H1 (cell line): ENCODE measurements at regions not wholly inside any gene's neighbourhood (a gene's known extent, or its start where the extent isn't known, plus 50 kb on each side); places are given as distances from the start of the nearest gene placed in this dataset.

ENCODE experiments used
- CTCF ChIA-PET: fragments of 300-600 bp; sonication (Branson Sonifier 250); formaldehyde crosslinking; loops from one replicate; lab custom pipeline; 2021; ENCODE audit not compliant: partially characterized antibody; lab: Charles Lee
- POLR2A ChIA-PET: fragments of 300-600 bp; sonication (Branson Sonifier 250); formaldehyde crosslinking; loops from one replicate; lab custom pipeline; 2021; ENCODE audit warnings: inconsistent platforms; ENCODE audit not compliant: partially characterized antibody; lab: Charles Lee
- DNase-seq, 2 experiments: peaks; one replicate each; pipeline versions ENCODE4 v3.0.0 to v3.0.0-alpha.2; 2010 to 2022; ENCODE audit warnings: low spot score in 2 of 2, low read depth in 1 of 2, mixed read lengths in 1 of 2
- FAIRE-seq: peaks from 2 replicates; lab custom pipeline; 2011; peaks lifted over from hg19 to GRCh38; lab: Jason Lieb, UNC
- H2AFZ ChIP-seq: 2 replicates; pipeline ENCODE4 v1.8.1; 2012; ENCODE audit warnings: low read length, inconsistent platforms
- H2AK5ac ChIP-seq: 2 replicates; pipeline ENCODE4 v1.6.1; 2013; ENCODE audit warnings: low read depth, low read length
- H2BK120ac ChIP-seq: replicated peaks from 2 replicates; pipeline ENCODE3; 2013; ENCODE audit warnings: low read depth, low read length, inconsistent platforms
- H2BK12ac ChIP-seq: 2 replicates; pipeline ENCODE4 v1.6.1; 2013; ENCODE audit warnings: low read depth, low read length
- H2BK15ac ChIP-seq: 2 replicates; pipeline ENCODE4 v1.6.1; 2013; ENCODE audit warnings: low read length
- H2BK20ac ChIP-seq: 2 replicates; pipeline ENCODE4 v1.6.1; 2013; ENCODE audit warnings: low read length
- H2BK5ac ChIP-seq: 2 replicates; pipeline ENCODE4 v1.6.1; 2013; ENCODE audit warnings: low read depth, low read length
- H3K14ac ChIP-seq: 2 replicates; pipeline ENCODE4 v1.6.1; 2013; ENCODE audit warnings: inconsistent platforms; ENCODE audit not compliant: insufficient read length
- H3K18ac ChIP-seq: 2 replicates; pipeline ENCODE4 v1.6.1; 2013; ENCODE audit warnings: low read length; ENCODE audit errors: extremely low read depth
- H3K23ac ChIP-seq: 2 replicates; pipeline ENCODE4 v1.6.1; 2013; ENCODE audit warnings: inconsistent platforms; ENCODE audit not compliant: insufficient read length
- H3K23me2 ChIP-seq: 2 replicates; pipeline ENCODE4 v1.6.1; 2013; ENCODE audit warnings: low read depth, low read length
- H3K27ac ChIP-seq: 2 replicates; pipeline ENCODE4 v1.6.1; 2011; ENCODE audit warnings: low read depth, low read length, inconsistent platforms
- H3K27me3 ChIP-seq, 4 experiments: replicated peaks in 1 of 4; 1 replicate in 1 of 4; 2 replicates in 3 of 4; pipeline versions ENCODE4 v1.6.1 to v1.8.1; 2011 to 2013; ENCODE audit warnings: low read length in 3 of 4, mild to moderate bottlenecking in 3 of 4, inconsistent platforms in 2 of 4, mixed read lengths in 2 of 4, moderate library complexity in 1 of 4; ENCODE audit not compliant: control insufficient read depth in 3 of 4, insufficient read depth in 3 of 4; ENCODE audit errors: extremely low read depth in 1 of 4
- H3K36me3 ChIP-seq, 4 experiments: 2 replicates each; pipeline versions ENCODE4 v1.6.1 to v1.8.1; 2011 to 2013; ENCODE audit warnings: mild to moderate bottlenecking in 4 of 4, low read length in 3 of 4, moderate library complexity in 2 of 4, control low read depth in 1 of 4, inconsistent platforms in 1 of 4; ENCODE audit not compliant: insufficient read depth in 4 of 4, control insufficient read depth in 2 of 4
- H3K4ac ChIP-seq: replicated peaks from 2 replicates; pipeline ENCODE3; 2013; ENCODE audit warnings: low read length, low read depth, mixed read lengths, inconsistent platforms; ENCODE audit not compliant: insufficient read length
- H3K4me1 ChIP-seq, 4 experiments: replicated peaks in 1 of 4; 1 replicate in 1 of 4; 2 replicates in 3 of 4; pipeline versions ENCODE4 v1.6.1 to v1.8.1; 2011 to 2013; ENCODE audit warnings: low read length in 3 of 4, inconsistent platforms in 2 of 4, mixed read lengths in 1 of 4; ENCODE audit not compliant: insufficient read depth in 4 of 4, control insufficient read depth in 3 of 4
- H3K4me2 ChIP-seq, 2 experiments: 2 replicates each; pipeline versions ENCODE4 v1.6.1 to v1.8.1; 2011 to 2013; ENCODE audit warnings: low read depth in 2 of 2, low read length in 2 of 2, control low read depth in 1 of 2, inconsistent platforms in 1 of 2, mild to moderate bottlenecking in 1 of 2; ENCODE audit not compliant: insufficient read depth in 1 of 2
- H3K4me3 ChIP-seq, 4 experiments: fragments of 200-600, 300-600 bp in 1 of 4; sonication (generic), shearing (Covaris generic), sonication (Bioruptor Twin) in 1 of 4; 2 replicates each; pipeline versions ENCODE4 v1.5.1 to v1.8.1; 2011 to 2016; ENCODE audit warnings: low read length in 4 of 4, low read depth in 3 of 4, control low read depth in 2 of 4, inconsistent platforms in 2 of 4, mild to moderate bottlenecking in 2 of 4, mixed read lengths in 1 of 4, moderate library complexity in 1 of 4; ENCODE audit not compliant: insufficient read depth in 2 of 4; ENCODE audit errors: extremely low read depth in 1 of 4
- H3K56ac ChIP-seq: replicated peaks from 2 replicates; pipeline ENCODE3; 2013; ENCODE audit warnings: low read depth, mild to moderate bottlenecking, mixed read lengths, low read length, inconsistent platforms; ENCODE audit not compliant: insufficient read length
- H3K79me1 ChIP-seq: 2 replicates; pipeline ENCODE4 v1.6.1; 2013; ENCODE audit warnings: low read depth, low read length, control low read depth
- H3K79me2 ChIP-seq, 2 experiments: 2 replicates each; pipeline versions ENCODE4 v1.6.1 to v1.8.1; 2012 to 2013; ENCODE audit warnings: low read length in 2 of 2, mild to moderate bottlenecking in 2 of 2, inconsistent platforms in 1 of 2; ENCODE audit not compliant: insufficient read depth in 2 of 2, control insufficient read depth in 1 of 2
- H3K9ac ChIP-seq, 4 experiments: replicated peaks in 1 of 4; 1 replicate in 1 of 4; 2 replicates in 3 of 4; pipeline versions ENCODE4 v1.6.1 to v1.8.1; 2011 to 2013; ENCODE audit warnings: low read depth in 3 of 4, low read length in 3 of 4, control low read depth in 2 of 4, mild to moderate bottlenecking in 2 of 4, moderate library complexity in 2 of 4, inconsistent platforms in 1 of 4; ENCODE audit errors: extremely low read depth in 1 of 4
- H3K9me3 ChIP-seq, 2 experiments: 2 replicates each; pipeline versions ENCODE4 v1.6.1 to v1.8.1; 2012 to 2013; ENCODE audit warnings: mild to moderate bottlenecking in 2 of 2, moderate library complexity in 2 of 2, control low read depth in 1 of 2, inconsistent platforms in 1 of 2, low read depth in 1 of 2, low read length in 1 of 2, mixed read lengths in 1 of 2; ENCODE audit not compliant: insufficient read depth in 2 of 2
- H4K20me1 ChIP-seq, 2 experiments: replicated peaks in 1 of 2; 2 replicates each; pipeline versions ENCODE3 to v1.8.1; 2011 to 2013; ENCODE audit warnings: inconsistent platforms in 2 of 2, low read length in 2 of 2, mild to moderate bottlenecking in 1 of 2; ENCODE audit not compliant: insufficient read depth in 2 of 2, control insufficient read depth in 1 of 2
- H4K5ac ChIP-seq: 2 replicates; pipeline ENCODE4 v1.6.1; 2013; ENCODE audit warnings: low read length, low read depth, mixed read lengths, inconsistent platforms; ENCODE audit not compliant: insufficient read length
- H4K8ac ChIP-seq: 2 replicates; pipeline ENCODE4 v1.8.0; 2013; ENCODE audit warnings: mild to moderate bottlenecking, moderate library complexity, low read length, inconsistent platforms; ENCODE audit not compliant: insufficient read depth; ENCODE audit errors: extremely low read depth
- H4K91ac ChIP-seq: replicated peaks from 2 replicates; pipeline ENCODE3; 2013; ENCODE audit warnings: low read length, mixed read lengths, inconsistent platforms; ENCODE audit not compliant: insufficient read length
- BACH1 ChIP-seq: IDR thresholded peaks from 2 replicates; pipeline ENCODE4 v1.6.1; 2012; ENCODE audit warnings: low read length, improper control_type of control experiment
- KDM5A ChIP-seq: fragments of 200-600 bp; IDR thresholded peaks from 2 replicates; pipeline ENCODE4 v1.7.1; 2012; ENCODE audit warnings: mild to moderate bottlenecking, low read length, inconsistent platforms, mixed read lengths
- RBBP5 ChIP-seq: IDR thresholded peaks from 2 replicates; pipeline ENCODE4 v1.7.1; 2012; ENCODE audit warnings: low read depth, mild to moderate bottlenecking, inconsistent platforms, low read length, moderate library complexity, borderline replicate concordance
- RNF2 ChIP-seq: fragments of 200-900, 300-1000 bp; sonication (generic); IDR thresholded peaks from 2 replicates; pipeline ENCODE4 v1.7.1; 2016; ENCODE audit warnings: borderline replicate concordance, low read depth, mild to moderate bottlenecking, antibody characterized with exemption, low read length; ENCODE audit not compliant: poor library complexity, severe bottlenecking; ENCODE audit errors: missing control alignments
- SAP30 ChIP-seq: fragments of 300-600 bp; sonication (generic); IDR thresholded peaks from 2 replicates; pipeline ENCODE4 v1.7.1; 2012; ENCODE audit warnings: low read length, moderate library complexity, mild to moderate bottlenecking, inconsistent platforms; ENCODE audit not compliant: insufficient read depth, insufficient replicate concordance
- ZNF274 ChIP-seq: IDR thresholded peaks from 2 replicates; pipeline ENCODE4 v1.7.0; 2012; ENCODE audit warnings: low read length, borderline replicate concordance; ENCODE audit errors: extremely low read depth
- WGBS, 2 experiments: shearing (Covaris generic) in 1 of 2; methylation state at CpG; one replicate each; pipeline versions ENCODE4 v1.1.6 to v1.1.7; 2013 to 2015; ENCODE audit warnings: low lambda C conversion rate in 2 of 2, mixed read lengths in 2 of 2, inconsistent platforms in 1 of 2, low coverage in 1 of 2, missing lambda C conversion rate in 1 of 2; ENCODE audit not compliant: insufficient replicate concordance in 2 of 2, insufficient coverage in 1 of 2, insufficient read length in 1 of 2; ENCODE audit errors: extremely low coverage in 1 of 2, missing lambda C conversion rate in 1 of 2; 5-methylcytosine and 5-hydroxymethylcytosine counted together

DNA sequence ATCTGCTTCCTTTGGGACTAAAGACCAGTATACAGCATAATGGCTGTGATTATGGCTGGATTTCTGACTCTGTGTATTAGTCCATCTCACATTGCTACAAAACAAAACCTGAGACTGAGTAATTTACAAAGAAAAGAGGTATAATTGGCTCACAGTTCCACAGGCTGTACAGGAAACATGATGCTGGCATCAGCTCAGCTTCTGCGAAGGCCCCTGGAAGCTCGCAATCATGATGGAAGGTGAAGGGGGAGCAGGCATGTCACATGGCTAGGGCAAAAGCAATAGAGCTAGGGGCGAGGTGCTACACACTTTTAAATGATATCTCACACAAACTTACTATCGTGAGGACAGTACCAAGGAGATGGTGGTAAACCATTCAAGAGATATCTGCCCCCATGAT lies 68.0 kb upstream of the GADL1 start:
- Histone ChIP-seq H3K27ac (no peak overlapping the region), H3K23ac (no peak overlapping the region), H3K79me2 (no peaks in the 10 kb centered on the region), H3K4ac (no peak overlapping the region), H3K56ac (no peak overlapping the region), H3K9me3 (0 out of 4 replicates have a peak, but pooled peaks cover 0 to 2% of the 10 kb centered on the region in 2 experiments), H3K14ac (no peak overlapping the region), H2BK5ac (no peak overlapping the region), H3K23me2 (no peaks in the 10 kb centered on the region), H2BK12ac (no peak overlapping the region), H3K79me1 (no peaks in the 10 kb centered on the region), H4K91ac (no peak overlapping the region), H3K36me3 (no peaks in the 10 kb centered on the region; a peak in 1 of 8 replicates), H2AFZ (no peak overlapping the region), H3K4me3 (no peak overlapping the region), H4K5ac (no peak overlapping the region), H2AK5ac (no peak overlapping the region), H3K4me1 (no peaks in the 10 kb centered on the region), H3K9ac (no peak overlapping the region), H3K18ac (no peak overlapping the region), H3K4me2 (no peak overlapping the region), H4K20me1 (no peaks in the 10 kb centered on the region), H2BK120ac (no peak overlapping the region), H2BK15ac (no peak overlapping the region), H3K27me3 (no peaks in the 10 kb centered on the region), H2BK20ac (no peak overlapping the region), H4K8ac (no peak overlapping the region)
- DNase-seq (no peak), FAIRE-seq (no peak)
- WGBS, 2 experiments: 98% methylated on average over 4 of the region's 4 CpGs; no CpG with 5 or more reads in 1 of the 2 experiments
- CTCF ChIA-PET: interaction anchor here (1.2 kb wide), 1 partner anchor 192 kb away, joined by 3 read pairs; no protein-coding TSS in a partner anchor
- POLR2A ChIA-PET: no interaction called here
- TF ChIP-seq RBBP5 (no peak), KDM5A (no peak), ZNF274 (no peak), RNF2 (no peak), SAP30 (no peak), BACH1 (no peak)
